Small intestine (tissue), 7 donors: ENCODE measurements at regions not wholly inside any gene's neighbourhood (a gene's known extent, or its start where the extent isn't known, plus 50 kb on each side); places are given as distances from the start of the nearest gene placed in this dataset.
"Not testable (repeated sequence)": the region's sequence is repeated elsewhere in the genome, so short reads cannot be mapped to it uniquely, and the experiment has no call there.

Source experiments
- DNase-seq, 2 donors: peaks; one replicate each; pipeline versions ENCODE4 v3.0.0 to v3.0.0-alpha.2; 2013
- FAIRE-seq: peaks from 2 replicates; lab custom pipeline; 2012; peaks lifted over from hg19 to GRCh38; lab: Jason Lieb, UNC
- H3K27ac ChIP-seq, 3 donors: one replicate each; pipeline ENCODE4 v1.5.1; 2013; ENCODE audit warnings: low read length in 2 of 3, mild to moderate bottlenecking in 2 of 3, control low read depth in 1 of 3, inconsistent platforms in 1 of 3, low read depth in 1 of 3, moderate library complexity in 1 of 3
- H3K27me3 ChIP-seq, 3 donors: one replicate each; pipeline ENCODE4 v1.6.1; 2013; ENCODE audit warnings: low read length in 3 of 3, inconsistent platforms in 1 of 3; ENCODE audit not compliant: control insufficient read depth in 3 of 3, insufficient read depth in 3 of 3
- H3K36me3 ChIP-seq, 3 donors: one replicate each; pipeline ENCODE4 v1.6.1; 2013; ENCODE audit warnings: low read length in 3 of 3, inconsistent platforms in 1 of 3, low read depth in 1 of 3, mild to moderate bottlenecking in 1 of 3, moderate library complexity in 1 of 3; ENCODE audit not compliant: control insufficient read depth in 3 of 3, insufficient read depth in 2 of 3
- H3K4me1 ChIP-seq, 3 donors: one replicate each; pipeline ENCODE4 v1.6.1; 2013; ENCODE audit warnings: low read length in 2 of 3, inconsistent platforms in 1 of 3, low read depth in 1 of 3, mild to moderate bottlenecking in 1 of 3, moderate library complexity in 1 of 3; ENCODE audit not compliant: control insufficient read depth in 3 of 3, insufficient read depth in 2 of 3
- H3K4me3 ChIP-seq, 3 donors: one replicate each; pipeline ENCODE4 v1.5.1; 2013; ENCODE audit warnings: low read length in 3 of 3, control low read depth in 1 of 3, inconsistent platforms in 1 of 3, low read depth in 1 of 3, mild to moderate bottlenecking in 1 of 3, moderate library complexity in 1 of 3
- H3K9me3 ChIP-seq, 2 donors: one replicate each; pipeline ENCODE4 v1.6.1; 2013; ENCODE audit warnings: low read depth in 1 of 2, low read length in 1 of 2; ENCODE audit not compliant: control insufficient read depth in 2 of 2, insufficient read depth in 1 of 2
- WGBS, 3 donors: extraction: QIAGEN DNeasy Blood & Tissue Kit; methylation state at CpG; one replicate each; pipeline ENCODE4 v1.1.7; 2013; 5-methylcytosine and 5-hydroxymethylcytosine counted together
- donor health status: healthy with polysubstance abuse.
- donor health status: control.
- donor health status: control.
- donor health status: Bipolar disorder and iron deficiency.
- donor health status: healthy.

DNA sequence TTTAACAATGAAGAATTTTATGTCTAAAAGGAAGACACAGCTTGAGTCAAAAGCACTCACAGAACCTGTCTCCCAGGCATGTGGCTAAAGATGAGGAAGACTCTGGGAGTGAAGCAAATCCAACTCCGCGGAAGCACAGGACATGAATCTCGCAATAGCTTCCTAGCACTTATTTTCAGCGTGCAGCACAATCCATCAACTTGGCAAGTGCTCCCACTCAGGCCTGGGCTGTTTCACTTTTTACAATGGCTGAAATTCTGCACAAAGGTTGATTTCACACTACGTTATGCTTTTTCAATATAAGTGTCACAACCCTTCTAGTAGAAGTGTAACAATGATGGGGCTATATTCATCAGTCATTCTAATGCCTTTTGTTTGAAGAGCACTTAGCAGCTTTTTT, 180.2 kb downstream of the XPNPEP1 start:
- no peaks in the 10 kb centered on the region for H3K27me3 ChIP-seq
- DNase-seq (no peak), FAIRE-seq (no peak)
- H3K36me3 ChIP-seq, result no peaks in the 10 kb centered on the region
- no peaks in the 10 kb centered on the region for H3K9me3 ChIP-seq
- no peak overlapping the region for H3K4me3 ChIP-seq
- no peak overlapping the region for H3K27ac ChIP-seq
- 44 to 68% (median 53%) methylated on average over 5 of the region's 5 CpGs for WGBS, 3 donors
- H3K4me1 ChIP-seq, result no peaks in the 10 kb centered on the region

DNA sequence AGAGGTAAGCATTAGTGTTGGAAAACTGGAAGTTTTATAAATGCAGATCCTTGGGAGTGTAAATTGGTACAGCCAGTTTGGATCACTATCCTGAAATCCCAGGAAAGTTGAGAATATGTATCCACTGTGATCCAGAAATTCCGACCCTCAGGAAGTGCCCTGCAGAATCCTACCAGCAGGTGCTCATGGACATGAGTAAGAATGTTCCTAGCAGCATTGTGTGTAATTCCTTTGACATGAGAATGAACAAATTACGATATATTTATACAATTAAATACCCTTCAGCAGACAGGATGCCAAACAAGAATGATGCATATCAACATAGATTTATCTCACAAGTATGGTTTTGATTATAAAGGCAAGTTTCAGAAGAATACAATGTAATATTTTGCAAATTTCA, 181.6 kb downstream of the XPNPEP1 start:
- DNase-seq (no peak), FAIRE-seq (no peak)
- H3K4me1 ChIP-seq, result no peaks in the 10 kb centered on the region
- no peaks in the 10 kb centered on the region for H3K27me3 ChIP-seq
- WGBS, 3 donors, result 71 to 79% (median 75%) methylated on average over 2 of the region's 2 CpGs
- no peaks in the 10 kb centered on the region for H3K36me3 ChIP-seq
- no peaks in the 10 kb centered on the region for H3K9me3 ChIP-seq
- H3K27ac ChIP-seq, result no peak overlapping the region
- no peak overlapping the region for H3K4me3 ChIP-seq

DNA sequence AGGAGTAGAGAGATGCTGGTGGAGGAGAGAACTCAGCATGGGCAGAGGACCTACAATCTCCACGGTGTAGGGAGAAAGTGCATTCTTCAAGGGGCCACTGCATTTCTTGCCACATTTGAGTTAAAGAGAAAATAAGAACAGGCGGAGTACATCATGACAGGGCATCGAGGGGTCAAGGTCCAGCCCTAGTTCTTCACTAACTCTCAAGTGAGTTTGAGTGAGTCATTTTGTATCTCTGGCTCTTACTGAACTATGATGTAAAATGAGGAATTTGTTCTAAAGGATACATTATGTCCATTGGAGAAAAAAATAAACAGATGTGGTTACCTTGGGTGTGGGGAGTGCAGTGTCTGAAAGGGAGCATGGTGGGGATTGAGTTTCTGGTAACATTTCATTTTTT, 182.9 kb downstream of the XPNPEP1 start:
- DNase-seq (peak in 1 of 2 donors; percentile 58), FAIRE-seq (no peak)
- 50 to 57% (median 54%) methylated on average over 3 of the region's 3 CpGs for WGBS, 3 donors
- Histone ChIP-seq H3K9me3 (no peaks in the 10 kb centered on the region), H3K36me3 (no peaks in the 10 kb centered on the region), H3K27me3 (no peaks in the 10 kb centered on the region), H3K4me3 (no peak overlapping the region), H3K27ac (no peak overlapping the region), H3K4me1 (no peaks in the 10 kb centered on the region)

DNA sequence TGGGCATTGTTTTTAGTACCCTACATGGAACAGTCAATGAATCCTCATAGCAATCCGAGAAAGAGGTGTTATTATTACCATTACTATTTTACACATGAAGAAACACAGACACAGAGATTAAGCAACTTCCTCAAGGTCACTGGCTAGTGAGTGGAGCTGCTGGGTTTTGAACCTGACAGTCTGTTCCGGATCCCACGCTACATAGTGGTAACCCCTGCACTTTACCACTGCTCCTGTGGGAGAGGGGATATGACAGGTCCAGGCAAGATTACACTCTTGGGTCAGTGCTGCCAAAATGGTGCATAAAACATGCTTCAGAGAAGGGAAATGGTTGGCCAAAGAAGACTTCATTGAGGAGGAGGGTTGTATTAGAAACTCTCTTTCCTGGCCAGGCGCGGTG, 185.7 kb downstream of the XPNPEP1 start:
- Histone ChIP-seq H3K27ac (no peak overlapping the region), H3K9me3 (no peaks in the 10 kb centered on the region), H3K27me3 (no peaks in the 10 kb centered on the region), H3K4me3 (no peak overlapping the region), H3K36me3 (no peaks in the 10 kb centered on the region), H3K4me1 (no peaks in the 10 kb centered on the region)
- FAIRE-seq (no peak), DNase-seq (no peak)
- WGBS, 3 donors, result 89 to 96% (median 91%) methylated on average over 5 of the region's 5 CpGs

DNA sequence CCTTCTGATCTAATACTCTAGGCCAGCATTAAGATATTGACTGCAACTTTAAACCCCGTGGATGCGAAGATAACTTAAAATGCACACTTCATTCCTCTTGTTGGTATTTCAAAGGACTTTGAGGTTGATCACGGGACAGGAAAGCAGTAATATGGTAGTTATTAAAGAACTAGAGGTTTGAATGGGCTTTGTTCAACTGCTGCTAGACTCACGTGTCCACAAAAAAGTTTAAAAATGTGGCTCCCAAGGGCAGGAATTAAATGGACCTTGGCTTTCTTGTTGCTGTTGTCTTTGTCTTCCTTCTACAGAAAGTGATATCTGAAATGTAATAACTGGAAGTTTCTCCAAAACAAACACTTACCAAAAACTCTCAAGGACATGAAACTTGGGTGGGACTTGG, 186.3 kb downstream of the XPNPEP1 start:
- H3K9me3 ChIP-seq, result no peaks in the 10 kb centered on the region
- no peaks in the 10 kb centered on the region for H3K36me3 ChIP-seq
- no peaks in the 10 kb centered on the region for H3K27me3 ChIP-seq
- H3K27ac ChIP-seq, result no peak overlapping the region
- H3K4me3 ChIP-seq, result no peak overlapping the region
- DNase-seq (no peak), FAIRE-seq (no peak)
- no peaks in the 10 kb centered on the region for H3K4me1 ChIP-seq
- 61 to 85% (median 65%) methylated on average over 4 of the region's 4 CpGs for WGBS, 3 donors

DNA sequence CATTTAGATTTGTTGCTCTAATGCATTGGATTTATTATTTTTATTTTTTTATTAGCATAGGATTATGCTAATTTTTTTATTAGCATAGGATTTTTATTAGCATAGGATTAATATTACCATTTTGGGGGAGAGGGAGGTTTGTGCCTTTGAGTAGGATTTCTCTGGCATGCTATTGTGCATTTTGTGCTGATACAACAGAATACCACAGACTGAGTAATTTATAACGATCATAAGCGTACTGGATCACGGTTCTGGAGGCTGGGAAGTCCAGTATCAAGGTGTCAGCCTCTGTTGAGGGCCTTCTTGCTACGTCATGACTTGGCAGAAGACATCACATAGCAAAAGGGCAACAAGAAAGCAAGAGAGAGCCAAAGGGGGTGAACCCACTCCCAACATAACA, 187.5 kb downstream of the XPNPEP1 start:
- Histone ChIP-seq H3K9me3 (no peaks in the 10 kb centered on the region), H3K36me3 (no peaks in the 10 kb centered on the region), H3K4me3 (no peak overlapping the region), H3K27ac (no peak overlapping the region), H3K27me3 (no peaks in the 10 kb centered on the region), H3K4me1 (no peaks in the 10 kb centered on the region)
- 37 to 64% (median 40%) methylated on average over 4 of the region's 4 CpGs for WGBS, 3 donors
- DNase-seq, result no peak
- no peak for FAIRE-seq

DNA sequence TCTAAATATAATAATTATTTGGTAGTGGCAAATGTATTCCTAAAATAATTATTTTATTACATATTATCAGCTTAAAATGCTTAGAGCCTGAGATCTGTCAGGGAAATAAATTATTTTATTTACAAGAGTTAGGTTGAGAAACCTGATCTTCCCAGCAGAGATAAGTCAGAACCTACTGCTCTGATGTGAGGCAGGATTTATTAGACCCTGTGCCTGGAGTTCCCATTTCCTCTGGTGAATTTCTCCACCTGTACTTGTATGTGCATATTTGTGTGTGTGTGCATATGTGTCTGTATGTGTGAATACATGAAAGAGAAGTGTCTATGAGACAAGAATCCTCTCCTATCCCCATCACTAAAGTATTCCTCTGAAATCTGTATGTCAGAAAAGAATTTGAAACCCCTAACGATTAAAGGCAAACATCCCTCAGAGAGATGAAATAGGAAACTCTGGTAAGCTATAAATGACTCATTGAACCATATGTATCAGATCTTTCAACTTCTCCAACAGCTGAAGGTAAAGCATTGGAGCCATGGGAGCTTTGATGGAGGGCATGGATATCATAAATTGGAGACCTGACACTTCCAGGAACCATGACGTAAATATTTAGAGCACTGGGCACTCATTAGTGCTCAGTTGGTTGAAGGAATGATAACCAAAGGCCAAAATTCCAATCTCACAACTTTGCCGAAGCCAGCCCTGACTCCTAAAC, 190.9 kb downstream of the XPNPEP1 start:
- no peak overlapping the region for H3K4me3 ChIP-seq
- H3K27ac ChIP-seq, result no peak overlapping the region
- H3K9me3 ChIP-seq, result no peaks in the 10 kb centered on the region
- no peaks in the 10 kb centered on the region for H3K36me3 ChIP-seq
- no peaks in the 10 kb centered on the region for H3K27me3 ChIP-seq
- 72 to 77% (median 73%) methylated on average over 3 of the region's 3 CpGs for WGBS, 3 donors
- no peaks in the 10 kb centered on the region for H3K4me1 ChIP-seq
- FAIRE-seq (no peak), DNase-seq (no peak)

DNA sequence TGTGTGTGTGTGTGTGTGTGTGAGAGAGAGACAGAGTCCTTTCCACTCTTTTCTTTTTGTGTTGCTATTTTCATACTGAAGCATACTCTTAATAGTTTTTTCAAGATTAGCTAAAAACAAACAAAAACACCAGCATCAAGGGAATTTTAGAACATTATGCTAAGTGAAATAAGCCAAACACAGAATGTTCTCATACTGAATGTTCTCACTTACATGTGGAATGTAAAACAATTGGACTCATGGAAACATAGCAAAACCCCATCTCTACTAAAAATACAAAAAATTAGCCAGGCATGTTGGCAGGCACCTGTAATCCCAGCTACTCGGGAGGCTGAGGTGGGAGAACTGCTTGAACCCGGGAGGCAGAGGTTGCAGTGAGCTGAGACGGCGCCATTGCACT, 193.4 kb downstream of the XPNPEP1 start:
- not testable (repeated sequence) for H3K9me3 ChIP-seq, FAIRE-seq, H3K27ac ChIP-seq, H3K27me3 ChIP-seq, H3K4me3 ChIP-seq, H3K36me3 ChIP-seq, DNase-seq, H3K4me1 ChIP-seq
- 77 to 86% (median 83%) methylated on average over 4 of the region's 4 CpGs for WGBS, 3 donors

DNA sequence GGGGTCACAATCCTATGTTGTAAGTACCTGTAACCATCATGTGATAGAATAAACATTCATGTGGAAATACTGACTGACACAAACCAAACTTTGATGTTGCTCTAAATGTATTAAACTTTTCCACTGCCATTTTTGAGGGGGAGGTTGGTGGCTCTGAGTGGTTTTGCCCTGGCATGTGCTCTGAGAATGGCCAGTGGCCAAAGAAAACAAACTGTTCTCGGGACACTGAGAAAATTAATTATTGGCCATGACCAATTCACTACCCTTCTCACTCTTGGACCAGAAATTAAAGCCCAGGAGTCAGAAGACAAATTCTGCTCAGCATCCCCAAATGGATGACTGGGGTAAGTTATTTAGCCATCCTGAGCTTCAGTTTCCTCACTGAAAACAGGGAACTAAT, 195.9 kb downstream of the XPNPEP1 start:
- no peaks in the 10 kb centered on the region for H3K36me3 ChIP-seq
- no peaks in the 10 kb centered on the region for H3K4me1 ChIP-seq
- H3K4me3 ChIP-seq, result no peak overlapping the region
- no peak overlapping the region for H3K27ac ChIP-seq
- no peak for FAIRE-seq
- H3K9me3 ChIP-seq, result no peaks in the 10 kb centered on the region
- no peak for DNase-seq
- H3K27me3 ChIP-seq, result no peaks in the 10 kb centered on the region
- WGBS, 3 donors, result 13 to 28% (median 21%) methylated on average over 1 of the region's 1 CpG
